ENCODE measurements at regions not wholly inside any gene's neighbourhood (a gene's known extent, or its start where the extent isn't known, plus 50 kb on each side); places are given as distances from the start of the nearest gene placed in this dataset.

DNA sequence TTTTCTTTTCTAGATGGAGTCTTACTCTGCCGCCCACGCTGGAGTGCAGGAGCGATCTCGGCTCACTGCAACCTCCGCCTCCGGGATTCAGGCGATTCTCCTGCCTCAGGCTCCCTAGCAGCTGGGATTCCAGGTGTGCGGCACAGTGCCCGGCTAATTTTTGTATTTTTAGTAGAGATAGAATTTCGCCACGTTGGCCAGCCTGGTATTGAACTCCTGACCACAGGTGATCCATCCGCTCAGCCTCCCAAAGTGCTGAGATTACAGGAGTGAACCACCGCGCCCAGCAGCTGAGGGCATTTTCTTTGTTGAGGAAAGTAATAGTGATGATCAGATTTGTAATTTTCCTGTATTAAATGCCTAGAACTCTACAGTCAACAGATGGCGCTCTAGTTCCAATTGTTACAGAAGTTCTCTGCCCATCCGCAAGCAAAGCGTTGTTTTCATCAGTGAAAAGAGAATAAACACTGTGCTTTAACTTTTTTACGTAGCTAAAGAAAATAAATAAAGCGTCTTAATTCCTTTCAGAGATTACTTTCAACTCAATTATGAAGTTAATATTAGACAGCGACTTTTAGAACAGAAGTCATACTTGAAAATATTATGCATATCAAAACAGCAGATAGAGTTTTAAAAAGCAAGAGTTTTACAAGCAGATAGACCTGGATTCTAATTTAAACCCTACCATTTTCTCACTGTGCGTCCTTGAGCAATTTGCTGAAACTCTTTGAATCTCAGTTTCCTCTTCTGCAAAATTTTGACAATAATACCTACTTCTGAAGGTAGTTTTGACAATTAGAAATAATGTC is 335.1 kb downstream of the DUSP6 start:
- no peaks in the 10 kb centered on the region for H4K20me1 ChIP-seq (ENCODE audit: insufficient read depth, low read length)
- no peaks in the 10 kb centered on the region for H3K36me3 ChIP-seq (replicated peaks in 1 of 2; ENCODE audit: control insufficient read depth in 1 of 2, insufficient read depth in 2 of 2, low read length in 2 of 2)
- DNase-seq, result peak; percentile 42 to 71 (median 54)
- H3K27me3 Mint-ChIP-seq (ENCODE audit: low read depth in 3 of 3), result peaks cover 0 to 9% (median 1%) of the 10 kb centered on the region in 3 donors
- no peak overlapping the region for H2AFZ ChIP-seq (ENCODE audit: insufficient read depth, low read depth, low read length, poor library complexity, severe bottlenecking)
- H3K79me2 ChIP-seq (ENCODE audit: insufficient read depth, low read length), result no peaks in the 10 kb centered on the region
- H3K4me1 ChIP-seq (ENCODE audit: control insufficient read depth in 1 of 2, insufficient read depth in 2 of 2, low read length in 2 of 2), result peaks cover 7 to 10% of the 10 kb centered on the region in 2 donors
- no peak overlapping the region for H3K27ac ChIP-seq (ENCODE audit: low read depth in 1 of 2, low read length in 2 of 2)
- no peak overlapping the region for H3K9ac ChIP-seq (ENCODE audit: insufficient read depth, low read length, poor library complexity, severe bottlenecking)
- no peaks in the 10 kb centered on the region for H3K9me3 ChIP-seq (replicated peaks in 1 of 2; ENCODE audit: control insufficient read depth in 1 of 2, insufficient read depth in 1 of 2, low read length in 2 of 2)
- TF ChIP-seq, protein P1, sequence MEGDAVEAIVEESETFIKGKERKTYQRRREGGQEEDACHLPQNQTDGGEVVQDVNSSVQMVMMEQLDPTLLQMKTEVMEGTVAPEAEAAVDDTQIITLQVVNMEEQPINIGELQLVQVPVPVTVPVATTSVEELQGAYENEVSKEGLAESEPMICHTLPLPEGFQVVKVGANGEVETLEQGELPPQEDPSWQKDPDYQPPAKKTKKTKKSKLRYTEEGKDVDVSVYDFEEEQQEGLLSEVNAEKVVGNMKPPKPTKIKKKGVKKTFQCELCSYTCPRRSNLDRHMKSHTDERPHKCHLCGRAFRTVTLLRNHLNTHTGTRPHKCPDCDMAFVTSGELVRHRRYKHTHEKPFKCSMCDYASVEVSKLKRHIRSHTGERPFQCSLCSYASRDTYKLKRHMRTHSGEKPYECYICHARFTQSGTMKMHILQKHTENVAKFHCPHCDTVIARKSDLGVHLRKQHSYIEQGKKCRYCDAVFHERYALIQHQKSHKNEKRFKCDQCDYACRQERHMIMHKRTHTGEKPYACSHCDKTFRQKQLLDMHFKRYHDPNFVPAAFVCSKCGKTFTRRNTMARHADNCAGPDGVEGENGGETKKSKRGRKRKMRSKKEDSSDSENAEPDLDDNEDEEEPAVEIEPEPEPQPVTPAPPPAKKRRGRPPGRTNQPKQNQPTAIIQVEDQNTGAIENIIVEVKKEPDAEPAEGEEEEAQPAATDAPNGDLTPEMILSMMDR (IDR thresholded peaks at IDR 0.05), result peak; percentile 91
- H3K4me2 ChIP-seq (replicated peaks; ENCODE audit: extremely low read depth, low read length, poor library complexity, severe bottlenecking), result no peak overlapping the region
- no peaks in the 10 kb centered on the region for H3K9me3 Mint-ChIP-seq
- H3K4me3 Mint-ChIP-seq, result no peak overlapping the region
- H3K36me3 Mint-ChIP-seq, result no peaks in the 10 kb centered on the region
- peaks cover 2% of the 10 kb centered on the region for H3K4me1 Mint-ChIP-seq
- H3K4me3 ChIP-seq (replicated peaks in 1 of 3; ENCODE audit: low read depth in 2 of 3, low read length in 3 of 3), result no peak overlapping the region
- H3K27me3 ChIP-seq (ENCODE audit: control insufficient read depth in 2 of 2, insufficient read depth in 2 of 2, low read length in 2 of 2), result peaks cover 0 to 2% of the 10 kb centered on the region in 2 donors
- intact Hi-C loops (cut with micrococcal nuclease), result loop anchor here (5.0 kb wide), 2 partner anchors 445 to 510 kb away; partner anchors contain the start of gene POC1B (in 1 of the 2)
- 48% methylated on average over 11 of the region's 21 CpGs for WGBS (ENCODE audit: insufficient coverage)
- H3K27ac Mint-ChIP-seq, result no peak overlapping the region

- 100% methylated on average over 1 of the region's 1 CpG for WGBS (ENCODE audit: insufficient coverage)
- H3K27ac ChIP-seq (ENCODE audit: low read depth in 1 of 2, low read length in 2 of 2), result no peak overlapping the region
- intact Hi-C loops (cut with micrococcal nuclease), result loop anchor here (5.0 kb wide), 2 partner anchors 447 to 512 kb away; partner anchors contain the start of gene POC1B (in 1 of the 2)
- H3K27me3 ChIP-seq (ENCODE audit: control insufficient read depth in 2 of 2, insufficient read depth in 2 of 2, low read length in 2 of 2), result peaks cover 0 to 2% of the 10 kb centered on the region in 2 donors
- Mint-ChIP-seq H3K36me3 (no peaks in the 10 kb centered on the region), H3K4me1 (peaks cover 2% of the 10 kb centered on the region), H3K9me3 (no peaks in the 10 kb centered on the region), H3K4me3 (no peak overlapping the region), H3K27ac (no peak overlapping the region), H3K27me3 (ENCODE audit: low read depth in 3 of 3) (peaks cover 0 to 6% (median 1%) of the 10 kb centered on the region in 3 donors)
- H3K79me2 ChIP-seq (ENCODE audit: insufficient read depth, low read length), result no peaks in the 10 kb centered on the region
- no peak for DNase-seq
- TF ChIP-seq, protein P1 (IDR thresholded peaks at IDR 0.05), result no peak
- no peak overlapping the region for H2AFZ ChIP-seq (ENCODE audit: insufficient read depth, low read depth, low read length, poor library complexity, severe bottlenecking)
- H3K36me3 ChIP-seq (replicated peaks in 1 of 2; ENCODE audit: control insufficient read depth in 1 of 2, insufficient read depth in 2 of 2, low read length in 2 of 2), result no peaks in the 10 kb centered on the region
- peaks cover 7 to 10% of the 10 kb centered on the region in 2 donors for H3K4me1 ChIP-seq (ENCODE audit: control insufficient read depth in 1 of 2, insufficient read depth in 2 of 2, low read length in 2 of 2)
- H3K4me3 ChIP-seq (replicated peaks in 1 of 3; ENCODE audit: low read depth in 2 of 3, low read length in 3 of 3), result no peak overlapping the region
- no peak overlapping the region for H3K4me2 ChIP-seq (replicated peaks; ENCODE audit: extremely low read depth, low read length, poor library complexity, severe bottlenecking)
- no peaks in the 10 kb centered on the region for H4K20me1 ChIP-seq (ENCODE audit: insufficient read depth, low read length)
- H3K9ac ChIP-seq (ENCODE audit: insufficient read depth, low read length, poor library complexity, severe bottlenecking), result no peak overlapping the region
- H3K9me3 ChIP-seq (replicated peaks in 1 of 2; ENCODE audit: control insufficient read depth in 1 of 2, insufficient read depth in 1 of 2, low read length in 2 of 2), result no peaks in the 10 kb centered on the region
These were observed 336.9 kb downstream of the DUSP6 start for GRCh38 chr12:89015419-89015818.

Data from CD14-positive monocyte (primary cell).